HEK293T (cell line): ENCODE measurements at regions not wholly inside any gene's neighbourhood (a gene's known extent, or its start where the extent isn't known, plus 50 kb on each side); places are given as distances from the start of the nearest gene placed in this dataset.

Experiments used
- CTCF ChIA-PET: fragments of 350-600 bp; formaldehyde crosslinking; extraction: SDS; loops from one replicate; lab custom pipeline; 2021; ENCODE audit warnings: antibody characterized with exemption, inconsistent platforms; lab: Yijun Ruan, JAX
- POLR2A ChIA-PET: fragments of 350-600 bp; formaldehyde crosslinking; extraction: SDS; loops from one replicate; lab custom pipeline; 2020; ENCODE audit warnings: antibody characterized with exemption, inconsistent platforms; lab: Yijun Ruan, JAX
- DNase-seq: peaks from one replicate; pipeline ENCODE4 v3.0.0; 2012; ENCODE audit warnings: mixed read lengths; ENCODE audit errors: extremely low spot score
- ARNT ChIP-seq: fragments of 450-650 bp; IDR thresholded peaks from 2 replicates; pipeline ENCODE4 v1.6.1; 2017; ENCODE audit warnings: mild to moderate bottlenecking
- BHLHE40 ChIP-seq: fragments of 450-650 bp; IDR thresholded peaks from 2 replicates; pipeline ENCODE4 v1.6.1; 2016; ENCODE audit warnings: mild to moderate bottlenecking, moderate library complexity, borderline replicate concordance
- CTBP1 ChIP-seq: fragments of 450-650 bp; IDR thresholded peaks from 2 replicates; pipeline ENCODE4 v1.6.1; 2016; ENCODE audit warnings: borderline replicate concordance
- ELF4 ChIP-seq: fragments of 450-650 bp; IDR thresholded peaks from 2 replicates; pipeline ENCODE4 v1.6.1; 2017; ENCODE audit warnings: antibody characterized with exemption
- FOXA1 ChIP-seq: fragments of 450-650 bp; IDR thresholded peaks from 2 replicates; pipeline ENCODE4 v1.6.1; 2016; ENCODE audit warnings: mild to moderate bottlenecking
- FOXK2 ChIP-seq: fragments of 450-650 bp; IDR thresholded peaks from 2 replicates; pipeline ENCODE4 v1.6.1; 2016; ENCODE audit warnings: mild to moderate bottlenecking
- FOXM1 ChIP-seq: fragments of 450-650 bp; IDR thresholded peaks from 2 replicates; pipeline ENCODE4 v1.6.1; 2017; ENCODE audit warnings: mild to moderate bottlenecking, borderline replicate concordance
- HDGF ChIP-seq: fragments of 450-650 bp; IDR thresholded peaks from 2 replicates; pipeline ENCODE4 v1.6.1; 2017; ENCODE audit warnings: antibody characterized with exemption, borderline replicate concordance
- L3MBTL2 ChIP-seq: fragments of 450-650 bp; conservative IDR thresholded peaks from 2 replicates; pipeline ENCODE4 v1.6.1; 2016; ENCODE audit warnings: mild to moderate bottlenecking
- LEF1 ChIP-seq: fragments of 450-650 bp; IDR thresholded peaks from 2 replicates; pipeline ENCODE4 v1.6.1; 2017; ENCODE audit warnings: mild to moderate bottlenecking, borderline replicate concordance
- NFRKB ChIP-seq: fragments of 450-650 bp; IDR thresholded peaks from 2 replicates; pipeline ENCODE4 v1.6.1; 2016; ENCODE audit warnings: mild to moderate bottlenecking, moderate library complexity
- SP1 ChIP-seq: fragments of 450-650 bp; IDR thresholded peaks from 2 replicates; pipeline ENCODE4 v1.6.1; 2017
- SUZ12 ChIP-seq: fragments of 450-650 bp; IDR thresholded peaks from 2 replicates; pipeline ENCODE4 v1.6.1; 2016; ENCODE audit warnings: mild to moderate bottlenecking
- TARDBP ChIP-seq: fragments of 450-650 bp; IDR thresholded peaks from 2 replicates; pipeline ENCODE4 v1.6.1; 2016
- ZNF384 ChIP-seq: fragments of 450-650 bp; IDR thresholded peaks from 2 replicates; pipeline ENCODE4 v1.6.1; 2016
- TF ChIP-seq, protein P1 (sequence below): fragments of 450-650 bp; IDR thresholded peaks from 2 replicates; pipeline ENCODE4 v1.6.1; 2016

DNA sequence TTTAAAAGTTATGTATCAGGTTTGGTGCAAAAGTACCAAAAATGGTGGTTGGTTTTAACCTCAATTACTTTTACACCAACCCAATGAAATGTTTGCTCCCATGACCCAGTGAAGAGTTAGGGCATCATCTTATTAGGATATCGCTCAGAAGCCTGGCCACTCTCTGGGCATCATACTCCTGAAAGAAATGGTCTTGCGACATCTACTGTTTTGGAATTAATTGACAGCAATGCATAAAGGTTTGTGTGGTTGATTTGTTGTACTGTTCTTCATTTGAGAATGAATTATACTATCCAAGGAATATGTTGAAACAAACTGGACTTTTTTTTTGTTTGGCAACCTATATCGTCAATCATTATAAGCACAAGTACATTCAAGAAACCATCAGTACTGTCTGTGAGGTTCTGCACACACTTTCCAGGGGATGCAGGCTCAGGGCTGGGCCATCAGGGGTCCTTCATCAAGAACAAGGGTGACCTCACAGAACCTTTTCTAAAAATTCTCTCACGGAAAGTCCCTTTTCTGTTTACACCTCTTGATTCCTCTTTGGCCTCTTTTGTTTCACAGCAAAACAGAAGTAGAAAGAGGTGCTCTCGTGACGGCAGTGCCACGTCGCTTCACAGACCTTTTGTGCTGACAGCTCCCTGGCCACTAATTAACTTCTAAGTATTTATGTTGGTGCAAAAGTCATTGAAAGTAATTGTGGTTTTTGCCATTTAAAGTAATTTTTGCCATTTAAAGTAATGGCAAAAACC, 117.2 kb upstream of the KLF6 start:
- ChIA-PET POLR2A (interaction anchor here (1.1 to 1.2 kb wide), 2 partner anchors 51 to 117 kb away, joined by 3 read pairs; partner anchors contain the start of gene KLF6), CTCF (no interaction called here)
- DNase-seq = no peak
- TF ChIP-seq FOXA1 (no peak), CTBP1 (no peak), ARNT (no peak), FOXK2 (no peak), L3MBTL2 (no peak), NFRKB (no peak), TARDBP (no peak), ZNF384 (no peak), SUZ12 (no peak), BHLHE40 (no peak), ELF4 (no peak), FOXM1 (no peak), SP1 (no peak), LEF1 (no peak), HDGF (no peak)
- TF ChIP-seq, protein P1, sequence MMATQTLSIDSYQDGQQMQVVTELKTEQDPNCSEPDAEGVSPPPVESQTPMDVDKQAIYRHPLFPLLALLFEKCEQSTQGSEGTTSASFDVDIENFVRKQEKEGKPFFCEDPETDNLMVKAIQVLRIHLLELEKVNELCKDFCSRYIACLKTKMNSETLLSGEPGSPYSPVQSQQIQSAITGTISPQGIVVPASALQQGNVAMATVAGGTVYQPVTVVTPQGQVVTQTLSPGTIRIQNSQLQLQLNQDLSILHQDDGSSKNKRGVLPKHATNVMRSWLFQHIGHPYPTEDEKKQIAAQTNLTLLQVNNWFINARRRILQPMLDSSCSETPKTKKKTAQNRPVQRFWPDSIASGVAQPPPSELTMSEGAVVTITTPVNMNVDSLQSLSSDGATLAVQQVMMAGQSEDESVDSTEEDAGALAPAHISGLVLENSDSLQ = no peak

DNA sequence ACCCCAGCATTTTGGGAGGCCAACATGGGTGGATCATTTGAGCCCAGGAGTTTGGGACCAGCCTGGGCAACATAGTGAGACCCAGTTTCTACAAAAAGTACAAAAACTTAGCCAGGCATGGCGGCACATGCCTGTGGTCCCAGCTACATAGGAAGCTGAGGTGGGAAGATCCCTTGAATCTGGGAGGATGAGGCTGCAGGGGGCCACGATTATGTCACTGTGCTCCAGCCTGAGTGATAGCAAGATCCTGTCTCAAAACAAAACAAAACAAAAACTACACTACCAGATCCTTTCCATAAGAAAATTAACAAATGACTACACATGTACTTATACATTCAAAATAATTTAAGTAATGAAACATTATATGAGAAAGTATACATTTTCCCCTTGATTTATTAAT, 116.4 kb upstream of the KLF6 start:
- no peak for DNase-seq
- TF ChIP-seq ARNT (no peak), NFRKB (no peak), HDGF (no peak)
- CTCF ChIA-PET = no interaction called here
- POLR2A ChIA-PET = interaction anchor here (1.2 kb wide), 1 partner anchor 116 kb away, joined by 3 read pairs; the partner anchor contains the start of gene KLF6

DNA sequence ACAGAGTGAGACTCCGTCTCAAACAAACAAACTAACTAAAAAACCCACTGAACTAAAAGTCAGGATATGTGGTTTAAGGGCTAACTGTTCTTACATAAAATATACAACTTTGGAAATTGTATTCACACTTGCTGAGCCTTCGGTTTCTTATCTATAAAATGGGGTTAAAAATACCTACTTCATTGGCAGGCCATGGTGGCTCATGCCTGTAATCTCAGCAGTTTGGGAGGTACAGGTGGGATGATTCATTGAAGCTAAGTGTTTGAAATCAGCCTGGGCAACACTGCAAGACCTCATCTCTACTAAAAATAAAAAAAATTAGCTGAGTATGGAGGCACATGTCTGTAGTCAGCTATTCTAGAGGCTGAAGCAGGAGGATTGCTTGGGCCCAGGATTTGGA, 115.4 kb upstream of the KLF6 start:
- TF ChIP-seq SUZ12 (no peak), ARNT (no peak), L3MBTL2 (no peak), ZNF384 (no peak), FOXM1 (no peak), NFRKB (no peak), FOXK2 (no peak), LEF1 (no peak), TARDBP (no peak), HDGF (no peak), SP1 (no peak), CTBP1 (no peak), FOXA1 (no peak), BHLHE40 (no peak), ELF4 (no peak)
- TF ChIP-seq, protein P1 = no peak
- no peak for DNase-seq
- ChIA-PET POLR2A (no interaction called here), CTCF (no interaction called here)

DNA sequence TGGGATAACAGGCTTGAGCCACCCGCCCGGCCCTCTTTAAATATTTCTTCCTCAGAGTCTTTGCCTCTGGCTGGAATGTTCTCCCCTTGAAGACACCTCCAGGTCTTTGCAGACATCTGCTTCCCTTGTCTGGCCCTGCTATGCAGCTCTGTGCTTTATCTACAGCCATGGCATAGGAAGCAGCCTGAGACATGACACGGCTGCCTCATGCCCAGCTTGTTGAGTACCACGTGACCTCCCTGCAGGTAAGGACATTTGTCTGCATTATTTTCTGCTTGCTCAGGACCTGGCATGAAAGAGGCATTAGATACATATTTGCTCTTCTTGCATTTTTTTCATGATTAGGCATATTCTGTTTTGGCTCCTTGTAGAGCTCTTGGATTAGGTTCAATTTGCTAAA, 113.8 kb upstream of the KLF6 start:
- CTCF ChIA-PET = interaction anchor here (1.2 kb wide), 1 partner anchor 10 kb away, joined by 3 read pairs; no protein-coding TSS in a partner anchor
- no peak for DNase-seq
- POLR2A ChIA-PET = interaction anchor here (1.1 to 2.0 kb wide), 3 partner anchors 46 to 116 kb away, joined by 3 to 8 read pairs (median 5); partner anchors contain the start of gene KLF6

DNA sequence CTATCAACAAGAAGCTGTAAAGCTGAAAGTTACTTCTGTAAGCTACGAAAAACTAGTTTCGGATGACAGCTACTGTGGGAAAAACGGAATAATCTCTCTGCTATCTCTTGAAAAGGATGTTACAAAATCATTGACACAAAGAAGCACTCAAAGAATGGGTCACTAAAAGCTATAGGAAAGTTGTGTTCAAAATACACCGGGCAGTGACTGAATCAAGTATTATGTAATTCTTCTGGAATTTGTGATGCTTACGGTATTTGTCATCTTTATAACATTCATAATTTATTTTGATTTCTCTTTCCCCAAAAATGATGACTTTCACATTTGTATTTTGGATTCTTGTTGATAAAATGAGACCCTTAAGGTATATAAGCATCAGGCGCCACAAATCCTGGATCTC, 112.1 kb upstream of the KLF6 start:
- CTCF ChIA-PET = no interaction called here
- POLR2A ChIA-PET = interaction anchor here (2.0 kb wide), 1 partner anchor 112 kb away, joined by 8 read pairs; the partner anchor contains the start of gene KLF6
- no peak for DNase-seq
- no peak for TF ChIP-seq SUZ12
- no peak for TF ChIP-seq ZNF384
- no peak for TF ChIP-seq FOXM1
- TF ChIP-seq SP1 = no peak
- TF ChIP-seq HDGF = no peak
- no peak for TF ChIP-seq LEF1
- no peak for TF ChIP-seq BHLHE40
- no peak for TF ChIP-seq NFRKB
- no peak for TF ChIP-seq FOXK2
- no peak for TF ChIP-seq CTBP1
- no peak for TF ChIP-seq ARNT
- no peak for TF ChIP-seq L3MBTL2
- TF ChIP-seq TARDBP = no peak
- TF ChIP-seq FOXA1 = no peak
- no peak for TF ChIP-seq ELF4
- TF ChIP-seq, protein P1 = no peak

More for the DNA sequence above, 113.8 kb upstream of the KLF6 start:
- TF ChIP-seq CTBP1 (no peak), FOXK2 (no peak), BHLHE40 (no peak), ARNT (no peak)

DNA sequence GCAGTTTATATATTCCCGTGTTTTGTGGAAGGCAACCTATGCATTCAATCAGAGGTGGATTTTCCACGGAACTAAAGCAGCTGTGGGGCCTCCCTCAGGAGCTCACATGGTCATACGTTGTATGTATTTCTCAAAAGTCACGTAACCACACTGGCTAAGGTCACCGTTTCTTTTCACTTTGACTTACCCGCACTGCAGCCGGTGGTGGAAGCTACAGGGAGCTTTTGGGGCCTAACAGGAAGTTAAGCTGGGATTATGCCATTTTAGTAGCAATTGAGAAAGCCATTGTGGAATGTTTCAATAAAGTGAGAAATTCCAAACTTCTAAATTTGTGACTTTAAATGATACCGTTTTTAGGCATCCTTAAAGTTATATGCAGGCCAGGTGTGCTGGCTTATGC, 111.2 kb upstream of the KLF6 start:
- no peak for DNase-seq
- ChIA-PET CTCF (no interaction called here), POLR2A (interaction anchor here (0.9 to 1.0 kb wide), 2 partner anchors 10 to 111 kb away, joined by 5 to 6 read pairs; partner anchors contain the start of gene KLF6)
- TF ChIP-seq BHLHE40 = no peak
- no peak for TF ChIP-seq HDGF
- TF ChIP-seq TARDBP = no peak
- no peak for TF ChIP-seq ARNT
- TF ChIP-seq L3MBTL2 = no peak
- TF ChIP-seq ELF4 = no peak
- TF ChIP-seq FOXK2 = no peak
- TF ChIP-seq ZNF384 = no peak
